Thoracic aorta (tissue), 2 donors: ENCODE measurements at regions not wholly inside any gene's neighbourhood (a gene's known extent, or its start where the extent isn't known, plus 50 kb on each side); places are given as distances from the start of the nearest gene placed in this dataset.
A peak's percentile ranks its signal among the peaks of the same experiment; 100 is the strongest.

Experiments used
- ATAC-seq: fragments of 150-250 bp; one replicate; pipeline ENCODE4 v1.8.0; 2017; ENCODE audit warnings: low read depth; ENCODE audit not compliant: insufficient number of reproducible peaks, low FRiP score
- DNase-seq: peaks from one replicate; pipeline ENCODE4 v3.0.0-alpha.2; 2020; ENCODE audit warnings: low spot score
- H3K27ac ChIP-seq, 2 donors: fragments of 200-600 bp; sonication (generic); 1 replicate in 1 of 2; 2 replicates in 1 of 2; pipeline ENCODE4 v1.5.1; 2016; ENCODE audit warnings: mild to moderate bottlenecking in 2 of 2, moderate library complexity in 2 of 2
- H3K27me3 ChIP-seq: fragments of 200-600 bp; sonication (generic); replicated peaks from 2 replicates; pipeline ENCODE4 v1.6.0; 2016; ENCODE audit warnings: mild to moderate bottlenecking; ENCODE audit not compliant: insufficient read depth
- H3K36me3 ChIP-seq: fragments of 200-600 bp; sonication (generic); one replicate; pipeline ENCODE4 v1.5.1; 2016
- H3K4me1 ChIP-seq, 2 donors: fragments of 200-600 bp; sonication (generic); 1 replicate in 1 of 2; 2 replicates in 1 of 2; pipeline versions ENCODE4 v1.5.1 to v1.6.0; 2016; ENCODE audit warnings: low read depth in 2 of 2, mild to moderate bottlenecking in 1 of 2; ENCODE audit not compliant: control insufficient read depth in 1 of 2
- H3K4me3 ChIP-seq: fragments of 200-600 bp; sonication (generic); 2 replicates; pipeline ENCODE4 v1.5.1; 2016; ENCODE audit warnings: mild to moderate bottlenecking
- H3K9me3 ChIP-seq: fragments of 200-600 bp; sonication (generic); 2 replicates; pipeline ENCODE4 v1.5.1; 2016
- TF ChIP-seq, protein P1 (sequence below): fragments of 200-600 bp; sonication (generic); IDR thresholded peaks from one replicate; pipeline ENCODE4 v1.5.1; 2019; ENCODE audit warnings: antibody characterized with exemption

GRCh38 chr5:109478830-109479229 is 69.1 kb upstream of the PJA2 start:
- no peak overlapping the region for H3K27ac ChIP-seq
- no peak for ATAC-seq

DNA sequence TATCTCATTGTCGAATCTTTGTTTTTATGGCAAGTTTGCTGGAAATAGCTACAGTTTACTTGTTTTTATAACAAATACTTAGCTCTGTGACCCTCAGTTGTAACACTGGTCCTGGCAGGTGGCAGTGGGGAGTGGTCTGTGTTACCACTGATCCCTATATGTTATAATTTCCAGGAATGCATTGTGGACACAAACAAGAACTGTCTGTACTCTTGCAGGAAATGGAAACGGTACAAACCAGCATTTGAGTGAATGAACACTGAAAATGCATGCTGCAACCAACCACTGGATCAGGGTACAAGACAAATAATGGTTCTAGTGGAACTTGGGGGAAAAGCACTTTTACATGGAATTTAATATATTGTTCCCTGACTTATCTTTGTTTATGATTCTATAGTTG is 66.5 kb upstream of the PJA2 start:
- no peak overlapping the region for H3K27ac ChIP-seq
- no peaks in the 10 kb centered on the region for H3K27me3 ChIP-seq
- no peak overlapping the region for H3K4me3 ChIP-seq
- no peaks in the 10 kb centered on the region for H3K4me1 ChIP-seq
- TF ChIP-seq, protein P1, sequence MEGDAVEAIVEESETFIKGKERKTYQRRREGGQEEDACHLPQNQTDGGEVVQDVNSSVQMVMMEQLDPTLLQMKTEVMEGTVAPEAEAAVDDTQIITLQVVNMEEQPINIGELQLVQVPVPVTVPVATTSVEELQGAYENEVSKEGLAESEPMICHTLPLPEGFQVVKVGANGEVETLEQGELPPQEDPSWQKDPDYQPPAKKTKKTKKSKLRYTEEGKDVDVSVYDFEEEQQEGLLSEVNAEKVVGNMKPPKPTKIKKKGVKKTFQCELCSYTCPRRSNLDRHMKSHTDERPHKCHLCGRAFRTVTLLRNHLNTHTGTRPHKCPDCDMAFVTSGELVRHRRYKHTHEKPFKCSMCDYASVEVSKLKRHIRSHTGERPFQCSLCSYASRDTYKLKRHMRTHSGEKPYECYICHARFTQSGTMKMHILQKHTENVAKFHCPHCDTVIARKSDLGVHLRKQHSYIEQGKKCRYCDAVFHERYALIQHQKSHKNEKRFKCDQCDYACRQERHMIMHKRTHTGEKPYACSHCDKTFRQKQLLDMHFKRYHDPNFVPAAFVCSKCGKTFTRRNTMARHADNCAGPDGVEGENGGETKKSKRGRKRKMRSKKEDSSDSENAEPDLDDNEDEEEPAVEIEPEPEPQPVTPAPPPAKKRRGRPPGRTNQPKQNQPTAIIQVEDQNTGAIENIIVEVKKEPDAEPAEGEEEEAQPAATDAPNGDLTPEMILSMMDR: no peak
- no peaks in the 10 kb centered on the region for H3K9me3 ChIP-seq
- DNase-seq (no peak), ATAC-seq (no peak)
- H3K36me3 ChIP-seq: no peaks in the 10 kb centered on the region

More at GRCh38 chr5:109478830-109479229, 69.1 kb upstream of the PJA2 start:
- H3K9me3 ChIP-seq: no peaks in the 10 kb centered on the region
- TF ChIP-seq, protein P1: no peak
- no peak for DNase-seq
- H3K36me3 ChIP-seq: no peaks in the 10 kb centered on the region
- H3K27me3 ChIP-seq: no peaks in the 10 kb centered on the region
- H3K4me1 ChIP-seq: no peaks in the 10 kb centered on the region
- no peak overlapping the region for H3K4me3 ChIP-seq

DNA sequence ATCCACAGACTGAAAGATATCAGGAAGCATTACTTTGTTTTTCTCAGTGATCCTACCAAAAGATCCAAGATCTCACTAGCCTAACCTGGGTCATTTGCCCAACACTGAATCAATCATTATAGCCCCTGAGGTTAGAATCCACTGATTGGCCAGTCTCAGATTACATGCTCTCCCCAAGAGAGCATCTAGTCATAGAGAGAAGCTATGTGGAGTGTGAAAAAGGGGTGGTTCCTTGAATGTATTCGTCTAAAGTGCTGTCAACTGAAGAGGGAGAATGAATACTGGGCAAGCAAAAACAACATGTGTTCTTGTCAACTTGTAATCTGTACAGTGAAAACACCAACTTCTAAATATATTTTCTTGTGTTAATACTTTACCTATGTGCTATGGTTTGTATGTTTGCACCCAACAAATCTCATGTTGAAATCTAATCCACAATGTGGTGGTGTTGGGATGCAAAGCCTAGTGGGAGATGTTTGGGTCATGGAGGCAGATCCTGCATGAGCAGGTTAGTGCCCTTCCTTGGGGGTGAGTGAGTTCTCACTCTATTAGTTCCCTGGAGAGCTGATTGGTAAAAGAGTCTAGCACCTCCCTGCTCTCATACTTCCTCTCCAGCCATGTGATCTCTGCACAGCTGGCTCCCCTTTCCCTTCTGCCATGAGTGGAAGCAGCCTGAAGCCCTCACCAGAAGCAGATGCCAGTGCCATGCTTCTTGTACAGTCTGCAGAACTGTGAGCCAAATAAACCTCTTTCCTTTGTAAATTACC is 60.3 kb upstream of the PJA2 start:
- no peaks in the 10 kb centered on the region for H3K36me3 ChIP-seq
- H3K9me3 ChIP-seq: no peaks in the 10 kb centered on the region
- ATAC-seq (no peak), DNase-seq (no peak)
- no peak overlapping the region for H3K4me3 ChIP-seq
- TF ChIP-seq, protein P1: no peak
- H3K27me3 ChIP-seq: no peaks in the 10 kb centered on the region
- H3K4me1 ChIP-seq: peaks cover 4 to 8% of the 10 kb centered on the region in 2 donors
- no peak overlapping the region for H3K27ac ChIP-seq

GRCh38 chr5:109468737-109469420 is 59.1 kb upstream of the PJA2 start:
- Histone ChIP-seq H3K36me3 (no peaks in the 10 kb centered on the region), H3K4me1 (peaks cover 4 to 8% of the 10 kb centered on the region in 2 donors), H3K9me3 (no peaks in the 10 kb centered on the region), H3K27me3 (no peaks in the 10 kb centered on the region), H3K4me3 (no peak overlapping the region), H3K27ac (no peak overlapping the region)
- TF ChIP-seq, protein P1: peak; percentile 68
- ATAC-seq (peak; percentile 98), DNase-seq (peak; percentile 95)

DNA sequence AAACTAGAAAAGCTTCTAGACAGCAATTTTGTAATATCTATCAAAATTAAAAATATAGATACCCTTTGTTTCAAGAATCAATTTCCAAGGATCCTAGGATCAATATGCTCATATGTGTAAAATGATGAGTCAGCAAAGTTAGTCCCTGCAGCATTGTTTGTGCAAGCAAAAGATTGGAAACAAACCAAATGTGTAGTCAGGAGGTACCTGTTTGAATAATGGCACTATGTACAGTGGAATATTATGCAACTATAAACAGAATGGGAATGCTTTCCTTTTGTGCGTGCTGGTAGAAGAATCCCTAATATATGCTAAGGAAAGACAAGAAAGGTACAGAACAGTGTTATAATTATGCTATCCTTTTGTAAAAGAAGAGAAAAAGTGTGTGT is 58.5 kb upstream of the PJA2 start:
- TF ChIP-seq, protein P1: no peak
- no peaks in the 10 kb centered on the region for H3K36me3 ChIP-seq
- no peaks in the 10 kb centered on the region for H3K9me3 ChIP-seq
- no peak overlapping the region for H3K4me3 ChIP-seq
- H3K27me3 ChIP-seq: no peaks in the 10 kb centered on the region
- peaks cover 4 to 8% of the 10 kb centered on the region in 2 donors for H3K4me1 ChIP-seq
- no peak for ATAC-seq
- no peak for DNase-seq
- no peak overlapping the region for H3K27ac ChIP-seq
